H1 (cell line): ENCODE measurements at regions not wholly inside any gene's neighbourhood (a gene's known extent, or its start where the extent isn't known, plus 50 kb on each side); places are given as distances from the start of the nearest gene placed in this dataset.

Experiments used
- CHD2 ChIP-seq: IDR thresholded peaks from 2 replicates; pipeline ENCODE4 v1.6.1; 2012; ENCODE audit warnings: low read length, improper control_type of control experiment
- CREB1 ChIP-seq: IDR thresholded peaks from 2 replicates; pipeline ENCODE4 v1.6.1; 2012; ENCODE audit warnings: inconsistent platforms
- NANOG ChIP-seq: IDR thresholded peaks from 2 replicates; pipeline ENCODE4 v1.6.1; 2011; ENCODE audit warnings: low read length, low read depth, mild to moderate bottlenecking, inconsistent platforms; ENCODE audit not compliant: insufficient read depth, poor library complexity, severe bottlenecking
- TAF1 ChIP-seq: IDR thresholded peaks from 2 replicates; pipeline ENCODE4 v1.6.1; 2011; ENCODE audit warnings: mild to moderate bottlenecking, low read depth, low read length
- YY1 ChIP-seq: IDR thresholded peaks from 2 replicates; pipeline ENCODE4 v1.6.1; 2011; ENCODE audit warnings: low read depth, mild to moderate bottlenecking, low read length
- TF ChIP-seq, protein P1 (sequence below): fragments of 300-600 bp; sonication (generic); IDR thresholded peaks from 2 replicates; pipeline ENCODE4 v1.7.1; 2012; ENCODE audit warnings: low read length, moderate library complexity, mild to moderate bottlenecking, inconsistent platforms; ENCODE audit not compliant: insufficient replicate concordance
- TF ChIP-seq, protein P2 (sequence below): IDR thresholded peaks from 2 replicates; pipeline ENCODE4 v1.6.1; 2011; ENCODE audit warnings: low read length, improper control_type of control experiment

DNA sequence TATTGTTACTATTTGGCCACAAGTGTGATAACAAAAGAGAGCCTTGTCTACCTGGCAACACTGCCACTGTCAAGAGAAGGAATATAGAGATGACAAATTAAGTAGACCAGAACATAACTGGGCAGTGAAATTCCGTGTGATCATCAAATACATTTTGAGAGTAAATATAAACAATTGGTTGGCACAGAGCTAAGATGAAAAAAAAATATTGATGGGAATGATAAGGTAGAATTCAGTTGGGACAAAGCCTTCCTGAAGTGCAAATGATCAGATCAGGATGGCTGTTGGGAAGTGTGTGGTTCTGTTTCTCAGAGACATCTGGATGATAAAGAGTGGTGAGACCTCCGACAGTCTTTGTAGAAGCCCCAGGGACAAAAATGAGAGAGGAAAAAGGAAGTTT, 205.5 kb upstream of the CAMK1G start (continued):
- TF ChIP-seq, protein P1, sequence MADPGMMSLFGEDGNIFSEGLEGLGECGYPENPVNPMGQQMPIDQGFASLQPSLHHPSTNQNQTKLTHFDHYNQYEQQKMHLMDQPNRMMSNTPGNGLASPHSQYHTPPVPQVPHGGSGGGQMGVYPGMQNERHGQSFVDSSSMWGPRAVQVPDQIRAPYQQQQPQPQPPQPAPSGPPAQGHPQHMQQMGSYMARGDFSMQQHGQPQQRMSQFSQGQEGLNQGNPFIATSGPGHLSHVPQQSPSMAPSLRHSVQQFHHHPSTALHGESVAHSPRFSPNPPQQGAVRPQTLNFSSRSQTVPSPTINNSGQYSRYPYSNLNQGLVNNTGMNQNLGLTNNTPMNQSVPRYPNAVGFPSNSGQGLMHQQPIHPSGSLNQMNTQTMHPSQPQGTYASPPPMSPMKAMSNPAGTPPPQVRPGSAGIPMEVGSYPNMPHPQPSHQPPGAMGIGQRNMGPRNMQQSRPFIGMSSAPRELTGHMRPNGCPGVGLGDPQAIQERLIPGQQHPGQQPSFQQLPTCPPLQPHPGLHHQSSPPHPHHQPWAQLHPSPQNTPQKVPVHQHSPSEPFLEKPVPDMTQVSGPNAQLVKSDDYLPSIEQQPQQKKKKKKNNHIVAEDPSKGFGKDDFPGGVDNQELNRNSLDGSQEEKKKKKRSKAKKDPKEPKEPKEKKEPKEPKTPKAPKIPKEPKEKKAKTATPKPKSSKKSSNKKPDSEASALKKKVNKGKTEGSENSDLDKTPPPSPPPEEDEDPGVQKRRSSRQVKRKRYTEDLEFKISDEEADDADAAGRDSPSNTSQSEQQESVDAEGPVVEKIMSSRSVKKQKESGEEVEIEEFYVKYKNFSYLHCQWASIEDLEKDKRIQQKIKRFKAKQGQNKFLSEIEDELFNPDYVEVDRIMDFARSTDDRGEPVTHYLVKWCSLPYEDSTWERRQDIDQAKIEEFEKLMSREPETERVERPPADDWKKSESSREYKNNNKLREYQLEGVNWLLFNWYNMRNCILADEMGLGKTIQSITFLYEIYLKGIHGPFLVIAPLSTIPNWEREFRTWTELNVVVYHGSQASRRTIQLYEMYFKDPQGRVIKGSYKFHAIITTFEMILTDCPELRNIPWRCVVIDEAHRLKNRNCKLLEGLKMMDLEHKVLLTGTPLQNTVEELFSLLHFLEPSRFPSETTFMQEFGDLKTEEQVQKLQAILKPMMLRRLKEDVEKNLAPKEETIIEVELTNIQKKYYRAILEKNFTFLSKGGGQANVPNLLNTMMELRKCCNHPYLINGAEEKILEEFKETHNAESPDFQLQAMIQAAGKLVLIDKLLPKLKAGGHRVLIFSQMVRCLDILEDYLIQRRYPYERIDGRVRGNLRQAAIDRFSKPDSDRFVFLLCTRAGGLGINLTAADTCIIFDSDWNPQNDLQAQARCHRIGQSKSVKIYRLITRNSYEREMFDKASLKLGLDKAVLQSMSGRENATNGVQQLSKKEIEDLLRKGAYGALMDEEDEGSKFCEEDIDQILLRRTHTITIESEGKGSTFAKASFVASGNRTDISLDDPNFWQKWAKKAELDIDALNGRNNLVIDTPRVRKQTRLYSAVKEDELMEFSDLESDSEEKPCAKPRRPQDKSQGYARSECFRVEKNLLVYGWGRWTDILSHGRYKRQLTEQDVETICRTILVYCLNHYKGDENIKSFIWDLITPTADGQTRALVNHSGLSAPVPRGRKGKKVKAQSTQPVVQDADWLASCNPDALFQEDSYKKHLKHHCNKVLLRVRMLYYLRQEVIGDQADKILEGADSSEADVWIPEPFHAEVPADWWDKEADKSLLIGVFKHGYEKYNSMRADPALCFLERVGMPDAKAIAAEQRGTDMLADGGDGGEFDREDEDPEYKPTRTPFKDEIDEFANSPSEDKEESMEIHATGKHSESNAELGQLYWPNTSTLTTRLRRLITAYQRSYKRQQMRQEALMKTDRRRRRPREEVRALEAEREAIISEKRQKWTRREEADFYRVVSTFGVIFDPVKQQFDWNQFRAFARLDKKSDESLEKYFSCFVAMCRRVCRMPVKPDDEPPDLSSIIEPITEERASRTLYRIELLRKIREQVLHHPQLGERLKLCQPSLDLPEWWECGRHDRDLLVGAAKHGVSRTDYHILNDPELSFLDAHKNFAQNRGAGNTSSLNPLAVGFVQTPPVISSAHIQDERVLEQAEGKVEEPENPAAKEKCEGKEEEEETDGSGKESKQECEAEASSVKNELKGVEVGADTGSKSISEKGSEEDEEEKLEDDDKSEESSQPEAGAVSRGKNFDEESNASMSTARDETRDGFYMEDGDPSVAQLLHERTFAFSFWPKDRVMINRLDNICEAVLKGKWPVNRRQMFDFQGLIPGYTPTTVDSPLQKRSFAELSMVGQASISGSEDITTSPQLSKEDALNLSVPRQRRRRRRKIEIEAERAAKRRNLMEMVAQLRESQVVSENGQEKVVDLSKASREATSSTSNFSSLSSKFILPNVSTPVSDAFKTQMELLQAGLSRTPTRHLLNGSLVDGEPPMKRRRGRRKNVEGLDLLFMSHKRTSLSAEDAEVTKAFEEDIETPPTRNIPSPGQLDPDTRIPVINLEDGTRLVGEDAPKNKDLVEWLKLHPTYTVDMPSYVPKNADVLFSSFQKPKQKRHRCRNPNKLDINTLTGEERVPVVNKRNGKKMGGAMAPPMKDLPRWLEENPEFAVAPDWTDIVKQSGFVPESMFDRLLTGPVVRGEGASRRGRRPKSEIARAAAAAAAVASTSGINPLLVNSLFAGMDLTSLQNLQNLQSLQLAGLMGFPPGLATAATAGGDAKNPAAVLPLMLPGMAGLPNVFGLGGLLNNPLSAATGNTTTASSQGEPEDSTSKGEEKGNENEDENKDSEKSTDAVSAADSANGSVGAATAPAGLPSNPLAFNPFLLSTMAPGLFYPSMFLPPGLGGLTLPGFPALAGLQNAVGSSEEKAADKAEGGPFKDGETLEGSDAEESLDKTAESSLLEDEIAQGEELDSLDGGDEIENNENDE: no peak
- TF ChIP-seq, protein P2, sequence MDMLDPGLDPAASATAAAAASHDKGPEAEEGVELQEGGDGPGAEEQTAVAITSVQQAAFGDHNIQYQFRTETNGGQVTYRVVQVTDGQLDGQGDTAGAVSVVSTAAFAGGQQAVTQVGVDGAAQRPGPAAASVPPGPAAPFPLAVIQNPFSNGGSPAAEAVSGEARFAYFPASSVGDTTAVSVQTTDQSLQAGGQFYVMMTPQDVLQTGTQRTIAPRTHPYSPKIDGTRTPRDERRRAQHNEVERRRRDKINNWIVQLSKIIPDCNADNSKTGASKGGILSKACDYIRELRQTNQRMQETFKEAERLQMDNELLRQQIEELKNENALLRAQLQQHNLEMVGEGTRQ: no peak
- TF ChIP-seq CREB1: no peak
- TF ChIP-seq TAF1: no peak
- no peak for TF ChIP-seq YY1
- no peak for TF ChIP-seq CHD2
- no peak for TF ChIP-seq NANOG
